ENCODE measurements at regions not wholly inside any gene's neighbourhood (a gene's known extent, or its start where the extent isn't known, plus 50 kb on each side); places are given as distances from the start of the nearest gene placed in this dataset.

- Histone ChIP-seq H3K4me3 (ENCODE audit: control insufficient read depth in 1 of 7, extremely low read depth in 1 of 7, insufficient read depth in 4 of 7, low read depth in 2 of 7, low read length in 6 of 7) (no peak overlapping the region), H3K4me1 (ENCODE audit: control extremely low read depth in 1 of 4, control insufficient read depth in 4 of 4, insufficient read depth in 4 of 4, low read length in 3 of 4) (no peaks in the 10 kb centered on the region), H3K9me3 (ENCODE audit: control extremely low read depth in 1 of 5, control insufficient read depth in 4 of 5, insufficient read depth in 2 of 5, low read depth in 1 of 5, low read length in 4 of 5) (no peaks in the 10 kb centered on the region), H3K27ac (ENCODE audit: insufficient read depth in 1 of 2, low read depth in 1 of 2, low read length in 2 of 2, poor library complexity in 1 of 2, severe bottlenecking in 2 of 2) (no peak overlapping the region), H3K27me3 (replicated peaks in 2 of 5; ENCODE audit: control insufficient read depth in 4 of 5, insufficient read depth in 5 of 5, low read length in 4 of 5) (no peaks in the 10 kb centered on the region), H3K36me3 (ENCODE audit: control insufficient read depth in 4 of 4, insufficient read depth in 4 of 4, low read length in 3 of 4) (no peaks in the 10 kb centered on the region)
- WGBS (ENCODE audit: insufficient coverage) = 93% methylated on average over 3 of the region's 3 CpGs
- CTCF ChIA-PET = no interaction called here
- POLR2A ChIA-PET = no interaction called here
- DNase-seq = no peak
Observed at GRCh38 chr2:150417278-150417677, 70.2 kb downstream of the RND3 start.

DNA sequence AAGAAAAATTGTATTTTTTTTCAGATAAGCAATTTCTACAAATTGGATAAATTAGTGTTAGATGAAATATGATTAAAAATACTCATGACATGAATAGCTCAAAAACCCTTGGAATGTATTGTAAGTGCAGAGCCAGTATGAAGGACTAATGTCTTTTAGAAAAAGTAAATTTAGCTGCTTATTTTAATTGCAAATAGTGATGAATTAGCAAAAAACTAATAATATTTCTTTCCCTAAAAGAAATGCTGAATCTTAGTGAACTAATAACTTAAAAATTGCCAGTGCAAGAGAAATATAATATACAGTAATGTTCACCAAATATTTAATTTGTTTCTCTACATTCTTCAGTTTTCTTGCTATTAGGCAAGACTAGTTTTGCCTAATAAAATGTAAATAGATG lies 72.4 kb downstream of the RND3 start:
- Histone ChIP-seq H3K27me3 (replicated peaks in 2 of 5; ENCODE audit: control insufficient read depth in 4 of 5, insufficient read depth in 5 of 5, low read length in 4 of 5) (no peaks in the 10 kb centered on the region), H3K4me3 (ENCODE audit: control insufficient read depth in 1 of 7, extremely low read depth in 1 of 7, insufficient read depth in 4 of 7, low read depth in 2 of 7, low read length in 6 of 7) (no peak overlapping the region), H3K9me3 (ENCODE audit: control extremely low read depth in 1 of 5, control insufficient read depth in 4 of 5, insufficient read depth in 2 of 5, low read depth in 1 of 5, low read length in 4 of 5) (no peaks in the 10 kb centered on the region), H3K4me1 (ENCODE audit: control extremely low read depth in 1 of 4, control insufficient read depth in 4 of 4, insufficient read depth in 4 of 4, low read length in 3 of 4) (no peaks in the 10 kb centered on the region), H3K27ac (ENCODE audit: insufficient read depth in 1 of 2, low read depth in 1 of 2, low read length in 2 of 2, poor library complexity in 1 of 2, severe bottlenecking in 2 of 2) (no peak overlapping the region), H3K36me3 (ENCODE audit: control insufficient read depth in 4 of 4, insufficient read depth in 4 of 4, low read length in 3 of 4) (no peaks in the 10 kb centered on the region)
- DNase-seq = no peak
- POLR2A ChIA-PET = no interaction called here
- CTCF ChIA-PET = no interaction called here

DNA sequence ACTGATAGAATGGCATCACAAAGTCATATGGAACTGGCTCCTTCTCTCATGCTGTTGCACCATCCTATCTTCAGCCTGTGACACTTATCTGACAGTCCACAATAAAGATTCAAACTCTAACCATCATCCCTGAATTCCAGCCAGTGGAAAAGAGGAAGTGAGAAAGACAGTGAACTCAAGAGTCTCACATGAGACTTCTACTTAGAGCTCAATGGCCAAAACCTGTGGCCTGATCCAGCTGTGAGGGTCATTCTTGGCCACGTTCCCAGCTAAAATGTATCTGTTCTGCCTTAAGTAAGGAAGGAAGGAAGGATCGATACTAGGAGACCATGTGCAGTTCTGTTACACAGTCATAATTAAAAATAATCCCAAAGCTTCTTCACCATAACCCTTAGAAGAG lies 73.6 kb downstream of the RND3 start:
- CTCF ChIA-PET = no interaction called here
- Histone ChIP-seq H3K27me3 (replicated peaks in 2 of 5; ENCODE audit: control insufficient read depth in 4 of 5, insufficient read depth in 5 of 5, low read length in 4 of 5) (no peaks in the 10 kb centered on the region), H3K4me1 (ENCODE audit: control extremely low read depth in 1 of 4, control insufficient read depth in 4 of 4, insufficient read depth in 4 of 4, low read length in 3 of 4) (no peaks in the 10 kb centered on the region), H3K36me3 (ENCODE audit: control insufficient read depth in 4 of 4, insufficient read depth in 4 of 4, low read length in 3 of 4) (no peaks in the 10 kb centered on the region), H3K9me3 (ENCODE audit: control extremely low read depth in 1 of 5, control insufficient read depth in 4 of 5, insufficient read depth in 2 of 5, low read depth in 1 of 5, low read length in 4 of 5) (no peaks in the 10 kb centered on the region), H3K4me3 (ENCODE audit: control insufficient read depth in 1 of 7, extremely low read depth in 1 of 7, insufficient read depth in 4 of 7, low read depth in 2 of 7, low read length in 6 of 7) (no peak overlapping the region), H3K27ac (ENCODE audit: insufficient read depth in 1 of 2, low read depth in 1 of 2, low read length in 2 of 2, poor library complexity in 1 of 2, severe bottlenecking in 2 of 2) (no peak overlapping the region)
- WGBS (ENCODE audit: insufficient coverage) = 100% methylated on average over 1 of the region's 2 CpGs
- POLR2A ChIA-PET = no interaction called here
- no peak for DNase-seq

- Histone ChIP-seq H3K27ac (ENCODE audit: insufficient read depth in 1 of 2, low read depth in 1 of 2, low read length in 2 of 2, poor library complexity in 1 of 2, severe bottlenecking in 2 of 2) (no peak overlapping the region), H3K9me3 (ENCODE audit: control extremely low read depth in 1 of 5, control insufficient read depth in 4 of 5, insufficient read depth in 2 of 5, low read depth in 1 of 5, low read length in 4 of 5) (no peaks in the 10 kb centered on the region), H3K36me3 (ENCODE audit: control insufficient read depth in 4 of 4, insufficient read depth in 4 of 4, low read length in 3 of 4) (no peaks in the 10 kb centered on the region), H3K4me1 (ENCODE audit: control extremely low read depth in 1 of 4, control insufficient read depth in 4 of 4, insufficient read depth in 4 of 4, low read length in 3 of 4) (no peaks in the 10 kb centered on the region), H3K27me3 (replicated peaks in 2 of 5; ENCODE audit: control insufficient read depth in 4 of 5, insufficient read depth in 5 of 5, low read length in 4 of 5) (no peaks in the 10 kb centered on the region), H3K4me3 (ENCODE audit: control insufficient read depth in 1 of 7, extremely low read depth in 1 of 7, insufficient read depth in 4 of 7, low read depth in 2 of 7, low read length in 6 of 7) (no peak overlapping the region)
- WGBS (ENCODE audit: insufficient coverage) = 100% methylated on average over 4 of the region's 7 CpGs
- POLR2A ChIA-PET = no interaction called here
- DNase-seq = no peak
- CTCF ChIA-PET = no interaction called here
Observed at GRCh38 chr2:150413366-150413765, 74.1 kb downstream of the RND3 start.

GRCh38 chr2:150410809-150411208 lies 76.7 kb downstream of the RND3 start:
- no peaks in the 10 kb centered on the region for H3K4me1 ChIP-seq (ENCODE audit: control extremely low read depth in 1 of 4, control insufficient read depth in 4 of 4, insufficient read depth in 4 of 4, low read length in 3 of 4)
- no peaks in the 10 kb centered on the region for H3K36me3 ChIP-seq (ENCODE audit: control insufficient read depth in 4 of 4, insufficient read depth in 4 of 4, low read length in 3 of 4)
- ChIA-PET CTCF (no interaction called here), POLR2A (no interaction called here)
- H3K27ac ChIP-seq (ENCODE audit: insufficient read depth in 1 of 2, low read depth in 1 of 2, low read length in 2 of 2, poor library complexity in 1 of 2, severe bottlenecking in 2 of 2) = no peak overlapping the region
- no peak overlapping the region for H3K4me3 ChIP-seq (ENCODE audit: control insufficient read depth in 1 of 7, extremely low read depth in 1 of 7, insufficient read depth in 4 of 7, low read depth in 2 of 7, low read length in 6 of 7)
- no peaks in the 10 kb centered on the region for H3K27me3 ChIP-seq (replicated peaks in 2 of 5; ENCODE audit: control insufficient read depth in 4 of 5, insufficient read depth in 5 of 5, low read length in 4 of 5)
- no peak for DNase-seq
- 96% methylated on average over 2 of the region's 3 CpGs for whole genome bisulfite sequencing (ENCODE audit: insufficient coverage)
- H3K9me3 ChIP-seq (ENCODE audit: control extremely low read depth in 1 of 5, control insufficient read depth in 4 of 5, insufficient read depth in 2 of 5, low read depth in 1 of 5, low read length in 4 of 5) = no peaks in the 10 kb centered on the region

DNA sequence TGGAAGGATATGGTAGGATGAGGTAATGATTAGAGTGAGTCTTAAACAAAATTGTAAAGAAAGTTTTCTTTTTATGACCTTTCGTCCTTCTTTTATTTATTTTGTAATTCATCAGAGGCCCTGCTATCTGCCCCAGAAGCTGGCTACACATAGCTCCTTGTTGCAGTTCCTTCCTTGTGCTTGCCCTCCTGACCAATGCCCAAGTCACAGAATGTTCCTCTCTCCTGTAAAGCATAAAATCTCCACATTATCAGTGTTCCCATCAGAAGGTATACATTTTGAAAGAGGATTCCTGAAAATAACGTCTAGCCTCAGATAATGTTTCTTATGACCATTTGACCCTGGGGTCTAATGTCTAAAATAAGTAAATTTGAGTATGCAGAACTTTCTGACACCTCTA lies 78.3 kb downstream of the RND3 start:
- WGBS (ENCODE audit: insufficient coverage) = 100% methylated on average over 1 of the region's 2 CpGs
- DNase-seq = no peak
- H3K36me3 ChIP-seq (ENCODE audit: control insufficient read depth in 4 of 4, insufficient read depth in 4 of 4, low read length in 3 of 4) = no peaks in the 10 kb centered on the region
- no peak overlapping the region for H3K27ac ChIP-seq (ENCODE audit: insufficient read depth in 1 of 2, low read depth in 1 of 2, low read length in 2 of 2, poor library complexity in 1 of 2, severe bottlenecking in 2 of 2)
- POLR2A ChIA-PET = no interaction called here
- no peaks in the 10 kb centered on the region for H3K9me3 ChIP-seq (ENCODE audit: control extremely low read depth in 1 of 5, control insufficient read depth in 4 of 5, insufficient read depth in 2 of 5, low read depth in 1 of 5, low read length in 4 of 5)
- no peak overlapping the region for H3K4me3 ChIP-seq (ENCODE audit: control insufficient read depth in 1 of 7, extremely low read depth in 1 of 7, insufficient read depth in 4 of 7, low read depth in 2 of 7, low read length in 6 of 7)
- H3K4me1 ChIP-seq (ENCODE audit: control extremely low read depth in 1 of 4, control insufficient read depth in 4 of 4, insufficient read depth in 4 of 4, low read length in 3 of 4) = no peaks in the 10 kb centered on the region
- H3K27me3 ChIP-seq (replicated peaks in 2 of 5; ENCODE audit: control insufficient read depth in 4 of 5, insufficient read depth in 5 of 5, low read length in 4 of 5) = no peaks in the 10 kb centered on the region
- CTCF ChIA-PET = no interaction called here

DNA sequence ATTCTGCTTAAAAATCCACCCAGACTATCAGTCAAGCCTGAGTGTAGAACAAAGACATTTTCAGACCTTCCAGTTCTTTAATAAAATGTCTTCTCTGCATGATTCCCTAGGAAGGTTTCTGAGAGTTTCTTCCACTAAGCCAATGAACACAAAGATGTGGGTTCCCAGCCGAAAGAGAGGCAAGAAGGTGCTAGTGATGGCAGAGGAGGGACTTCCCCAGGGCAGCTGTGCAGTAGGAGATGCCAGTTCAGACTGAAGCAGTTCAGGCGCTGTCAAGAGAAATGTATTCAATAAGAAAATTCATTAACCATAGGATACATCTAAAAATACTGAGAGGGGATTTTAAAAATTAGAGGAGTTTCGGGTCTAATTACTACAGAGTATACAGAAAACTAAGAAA lies 83.3 kb downstream of the RND3 start:
- 100% methylated on average over 1 of the region's 3 CpGs for WGBS (ENCODE audit: insufficient coverage)
- CTCF ChIA-PET = no interaction called here

GRCh38 chr2:150403457-150403856 lies 84.0 kb downstream of the RND3 start:
- Histone ChIP-seq H3K4me3 (ENCODE audit: control insufficient read depth in 1 of 7, extremely low read depth in 1 of 7, insufficient read depth in 4 of 7, low read depth in 2 of 7, low read length in 6 of 7) (no peak overlapping the region), H3K27ac (ENCODE audit: insufficient read depth in 1 of 2, low read depth in 1 of 2, low read length in 2 of 2, poor library complexity in 1 of 2, severe bottlenecking in 2 of 2) (no peak overlapping the region), H3K36me3 (ENCODE audit: control insufficient read depth in 4 of 4, insufficient read depth in 4 of 4, low read length in 3 of 4) (no peaks in the 10 kb centered on the region), H3K9me3 (ENCODE audit: control extremely low read depth in 1 of 5, control insufficient read depth in 4 of 5, insufficient read depth in 2 of 5, low read depth in 1 of 5, low read length in 4 of 5) (no peaks in the 10 kb centered on the region), H3K27me3 (replicated peaks in 2 of 5; ENCODE audit: control insufficient read depth in 4 of 5, insufficient read depth in 5 of 5, low read length in 4 of 5) (no peaks in the 10 kb centered on the region), H3K4me1 (ENCODE audit: control extremely low read depth in 1 of 4, control insufficient read depth in 4 of 4, insufficient read depth in 4 of 4, low read length in 3 of 4) (no peaks in the 10 kb centered on the region)
- CTCF ChIA-PET = no interaction called here
- 92% methylated on average over 1 of the region's 2 CpGs for WGBS (ENCODE audit: insufficient coverage)
- POLR2A ChIA-PET = no interaction called here
- no peak for DNase-seq

More for the DNA sequence above, 83.3 kb downstream of the RND3 start:
- POLR2A ChIA-PET = no interaction called here
- Histone ChIP-seq H3K27me3 (replicated peaks in 2 of 5; ENCODE audit: control insufficient read depth in 4 of 5, insufficient read depth in 5 of 5, low read length in 4 of 5) (no peaks in the 10 kb centered on the region), H3K27ac (ENCODE audit: insufficient read depth in 1 of 2, low read depth in 1 of 2, low read length in 2 of 2, poor library complexity in 1 of 2, severe bottlenecking in 2 of 2) (no peak overlapping the region), H3K4me3 (ENCODE audit: control insufficient read depth in 1 of 7, extremely low read depth in 1 of 7, insufficient read depth in 4 of 7, low read depth in 2 of 7, low read length in 6 of 7) (no peak overlapping the region), H3K4me1 (ENCODE audit: control extremely low read depth in 1 of 4, control insufficient read depth in 4 of 4, insufficient read depth in 4 of 4, low read length in 3 of 4) (no peaks in the 10 kb centered on the region), H3K9me3 (ENCODE audit: control extremely low read depth in 1 of 5, control insufficient read depth in 4 of 5, insufficient read depth in 2 of 5, low read depth in 1 of 5, low read length in 4 of 5) (no peaks in the 10 kb centered on the region), H3K36me3 (ENCODE audit: control insufficient read depth in 4 of 4, insufficient read depth in 4 of 4, low read length in 3 of 4) (no peaks in the 10 kb centered on the region)
- no peak for DNase-seq

Data from common myeloid progenitor, CD34-positive (primary cell).